Smooth muscle cell (in vitro differentiated cells): ENCODE measurements at regions not wholly inside any gene's neighbourhood (a gene's known extent, or its start where the extent isn't known, plus 50 kb on each side); places are given as distances from the start of the nearest gene placed in this dataset.

Source experiments
- DNase-seq: peaks from one replicate; lab custom pipeline; 2025; ENCODE audit not compliant: unreplicated experiment; lab: John Stamatoyannopoulos, UW
- H2AFZ ChIP-seq: fragments of 200-600 bp; sonication (generic); 2 replicates; pipeline ENCODE4 v1.6.0; 2016; ENCODE audit warnings: antibody characterized with exemption, low read depth, mild to moderate bottlenecking
- H3F3A ChIP-seq: fragments of 200-600 bp; sonication (generic); 2 replicates; pipeline ENCODE4 v1.6.0; 2017; ENCODE audit warnings: antibody characterized with exemption, low read depth
- H3K27ac ChIP-seq: fragments of 200-600 bp; sonication (generic); 2 replicates; pipeline ENCODE4 v1.5.1; 2016; ENCODE audit warnings: low read depth, mild to moderate bottlenecking
- H3K27me3 ChIP-seq: fragments of 200-600 bp; sonication (generic); 2 replicates; pipeline ENCODE4 v1.6.1; 2016; ENCODE audit warnings: low read depth, mild to moderate bottlenecking
- H3K36me3 ChIP-seq: fragments of 200-600 bp; sonication (generic); 2 replicates; pipeline ENCODE4 v1.5.1; 2016; ENCODE audit warnings: low read depth
- H3K4me1 ChIP-seq: fragments of 200-600 bp; sonication (generic); 2 replicates; pipeline ENCODE4 v1.5.1; 2016; ENCODE audit warnings: low read depth
- H3K4me2 ChIP-seq: fragments of 200-600 bp; sonication (generic); 2 replicates; pipeline ENCODE4 v1.6.0; 2016; ENCODE audit warnings: mild to moderate bottlenecking
- H3K4me3 ChIP-seq: fragments of 200-600 bp; sonication (generic); 2 replicates; pipeline ENCODE4 v1.5.1; 2016; ENCODE audit warnings: mild to moderate bottlenecking
- H3K79me2 ChIP-seq: fragments of 200-600 bp; sonication (generic); 2 replicates; pipeline ENCODE4 v1.6.0; 2016; ENCODE audit warnings: low read depth, mild to moderate bottlenecking
- H3K9ac ChIP-seq: fragments of 200-600 bp; sonication (generic); 2 replicates; pipeline ENCODE4 v1.6.0; 2016; ENCODE audit warnings: low read depth
- H3K9me3 ChIP-seq: fragments of 200-600 bp; sonication (generic); replicated peaks from 2 replicates; pipeline ENCODE4 v1.5.1; 2016; ENCODE audit warnings: low read depth
- H4K20me1 ChIP-seq: fragments of 200-600 bp; sonication (generic); 2 replicates; pipeline ENCODE4 v1.6.0; 2016; ENCODE audit warnings: low read depth
- WGBS: methylation state at CpG from one replicate; pipeline ENCODE4 v1.1.7; 2016; ENCODE audit warnings: low lambda C conversion rate; 5-methylcytosine and 5-hydroxymethylcytosine counted together
- TF ChIP-seq, protein P1 (sequence below): fragments of 200-600 bp; sonication (generic); IDR thresholded peaks from 2 replicates; pipeline ENCODE4 v1.5.1; 2017; ENCODE audit warnings: borderline replicate concordance, mild to moderate bottlenecking, antibody characterized with exemption; ENCODE audit not compliant: insufficient read depth, poor library complexity, severe bottlenecking

DNA sequence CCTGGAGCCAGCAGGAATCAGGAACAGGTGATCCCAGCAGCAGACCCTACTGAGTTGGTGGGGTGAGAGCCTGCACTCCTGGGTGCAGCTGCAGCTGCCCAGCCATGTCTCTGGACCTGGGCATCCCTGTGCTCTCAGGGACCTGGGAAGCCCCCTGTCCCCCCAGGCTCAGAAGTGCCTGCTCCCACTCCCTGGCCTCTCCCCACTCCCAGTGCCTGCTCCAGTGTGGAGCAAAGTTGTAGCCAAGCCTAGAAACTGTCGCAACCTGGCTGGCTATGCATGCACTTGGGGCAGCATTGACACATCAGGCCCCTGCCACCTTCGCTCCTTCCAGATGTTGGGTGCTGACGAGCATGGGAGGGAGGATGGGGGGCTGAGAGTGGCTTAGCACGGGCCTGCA lies 1124.7 kb upstream of the ACVR2A start:
- Histone ChIP-seq H2AFZ (no peak overlapping the region), H3K4me2 (no peak overlapping the region), H3K79me2 (no peaks in the 10 kb centered on the region), H4K20me1 (no peaks in the 10 kb centered on the region), H3K9me3 (no peaks in the 10 kb centered on the region), H3K36me3 (no peaks in the 10 kb centered on the region), H3K27me3 (no peaks in the 10 kb centered on the region), H3K4me1 (no peaks in the 10 kb centered on the region), H3F3A (no peaks in the 10 kb centered on the region), H3K27ac (no peak overlapping the region), H3K9ac (no peak overlapping the region), H3K4me3 (no peak overlapping the region)
- 97% methylated on average over 4 of the region's 4 CpGs for WGBS
- TF ChIP-seq, protein P1, sequence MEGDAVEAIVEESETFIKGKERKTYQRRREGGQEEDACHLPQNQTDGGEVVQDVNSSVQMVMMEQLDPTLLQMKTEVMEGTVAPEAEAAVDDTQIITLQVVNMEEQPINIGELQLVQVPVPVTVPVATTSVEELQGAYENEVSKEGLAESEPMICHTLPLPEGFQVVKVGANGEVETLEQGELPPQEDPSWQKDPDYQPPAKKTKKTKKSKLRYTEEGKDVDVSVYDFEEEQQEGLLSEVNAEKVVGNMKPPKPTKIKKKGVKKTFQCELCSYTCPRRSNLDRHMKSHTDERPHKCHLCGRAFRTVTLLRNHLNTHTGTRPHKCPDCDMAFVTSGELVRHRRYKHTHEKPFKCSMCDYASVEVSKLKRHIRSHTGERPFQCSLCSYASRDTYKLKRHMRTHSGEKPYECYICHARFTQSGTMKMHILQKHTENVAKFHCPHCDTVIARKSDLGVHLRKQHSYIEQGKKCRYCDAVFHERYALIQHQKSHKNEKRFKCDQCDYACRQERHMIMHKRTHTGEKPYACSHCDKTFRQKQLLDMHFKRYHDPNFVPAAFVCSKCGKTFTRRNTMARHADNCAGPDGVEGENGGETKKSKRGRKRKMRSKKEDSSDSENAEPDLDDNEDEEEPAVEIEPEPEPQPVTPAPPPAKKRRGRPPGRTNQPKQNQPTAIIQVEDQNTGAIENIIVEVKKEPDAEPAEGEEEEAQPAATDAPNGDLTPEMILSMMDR = no peak
- DNase-seq = no peak

DNA sequence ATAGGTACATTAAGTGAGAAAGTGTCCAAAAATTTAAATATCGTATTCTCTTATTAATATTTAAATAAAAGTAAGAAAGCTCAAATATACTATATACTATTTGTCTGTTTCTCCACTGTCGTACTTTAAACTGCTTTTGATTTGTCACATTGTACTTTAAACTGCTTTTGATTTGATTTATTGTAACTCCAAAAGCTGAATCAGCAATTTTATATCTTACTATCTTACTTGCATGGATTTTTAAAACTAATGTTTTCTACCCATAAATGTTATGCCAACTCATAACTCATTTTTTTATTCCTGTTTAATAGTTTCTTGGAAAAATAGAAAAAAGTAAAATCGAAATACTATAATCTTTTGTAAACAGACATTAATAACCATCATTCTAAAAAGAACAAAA lies 1128.2 kb upstream of the ACVR2A start:
- Histone ChIP-seq H3K79me2 (no peaks in the 10 kb centered on the region), H3F3A (no peaks in the 10 kb centered on the region), H3K4me3 (no peak overlapping the region), H4K20me1 (no peaks in the 10 kb centered on the region), H3K27ac (no peak overlapping the region), H2AFZ (no peak overlapping the region), H3K9ac (no peak overlapping the region), H3K27me3 (no peaks in the 10 kb centered on the region), H3K36me3 (no peaks in the 10 kb centered on the region), H3K9me3 (no peaks in the 10 kb centered on the region), H3K4me1 (no peaks in the 10 kb centered on the region), H3K4me2 (no peak overlapping the region)
- 73% methylated on average over 3 of the region's 3 CpGs for WGBS
- DNase-seq = no peak
- TF ChIP-seq, protein P1 = no peak

DNA sequence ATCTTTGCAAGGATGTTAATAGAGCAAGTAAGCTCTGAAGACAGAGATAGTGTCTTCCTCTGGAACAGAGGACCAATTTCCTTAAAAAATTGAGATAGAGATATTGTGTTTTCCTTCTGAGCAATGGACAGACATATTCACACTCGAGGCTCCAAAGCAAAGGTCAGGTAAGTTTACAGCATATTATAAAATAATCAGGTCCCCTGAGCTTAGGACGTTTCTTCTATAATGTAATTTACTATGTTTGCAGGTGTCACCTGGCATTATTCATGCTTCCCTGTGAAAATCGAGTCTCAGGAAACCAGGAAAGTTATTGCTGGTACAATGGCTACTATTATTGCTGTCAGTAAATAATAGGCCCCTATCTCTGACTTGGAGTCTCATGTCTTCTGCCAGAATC lies 1135.8 kb upstream of the ACVR2A start:
- Histone ChIP-seq H3K9me3 (peaks cover 4% of the 10 kb centered on the region), H2AFZ (no peak overlapping the region), H3K27ac (no peak overlapping the region), H3K4me3 (no peak overlapping the region), H3F3A (no peaks in the 10 kb centered on the region), H3K4me2 (no peak overlapping the region), H3K27me3 (no peaks in the 10 kb centered on the region), H3K9ac (no peak overlapping the region), H3K79me2 (no peaks in the 10 kb centered on the region), H3K4me1 (no peaks in the 10 kb centered on the region), H3K36me3 (no peaks in the 10 kb centered on the region), H4K20me1 (no peaks in the 10 kb centered on the region)
- DNase-seq = no peak
- TF ChIP-seq, protein P1 = no peak
- 79% methylated on average over 3 of the region's 3 CpGs for WGBS

DNA sequence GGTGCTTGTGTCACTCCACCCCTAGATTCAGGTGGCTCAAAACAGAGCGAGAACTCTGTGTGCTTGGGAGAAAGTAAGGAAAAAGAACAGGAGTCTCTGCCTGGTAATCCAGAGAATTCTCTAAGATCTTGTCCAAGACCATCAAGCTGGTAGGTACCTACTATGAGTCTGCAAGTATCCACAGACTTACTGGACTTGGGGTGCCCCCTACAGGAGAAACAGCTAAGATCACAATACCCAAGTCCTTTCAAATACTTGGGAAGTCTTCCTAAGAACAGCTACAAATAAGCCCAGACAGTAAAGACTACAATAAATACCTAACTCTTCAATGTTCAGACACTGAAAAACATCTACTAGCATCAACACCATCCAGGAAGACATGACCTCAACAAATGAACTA lies 1143.6 kb upstream of the ACVR2A start:
- peaks cover 5% of the 10 kb centered on the region for H3K9me3 ChIP-seq
- no peak overlapping the region for H3K9ac ChIP-seq
- no peak overlapping the region for H3K4me2 ChIP-seq
- no peaks in the 10 kb centered on the region for H3K36me3 ChIP-seq
- no peaks in the 10 kb centered on the region for H3F3A ChIP-seq
- no peak overlapping the region for H3K27ac ChIP-seq
- TF ChIP-seq, protein P1 = no peak
- no peaks in the 10 kb centered on the region for H3K4me1 ChIP-seq
- no peak overlapping the region for H2AFZ ChIP-seq
- no peaks in the 10 kb centered on the region for H3K79me2 ChIP-seq
- H3K27me3 ChIP-seq = no peaks in the 10 kb centered on the region
- H4K20me1 ChIP-seq = no peaks in the 10 kb centered on the region
- 90% methylated on average over 1 of the region's 1 CpG for WGBS
- H3K4me3 ChIP-seq = no peak overlapping the region
- no peak for DNase-seq
